Fibroblast of villous mesenchyme (primary cell): ENCODE measurements at regions not wholly inside any gene's neighbourhood (a gene's known extent, or its start where the extent isn't known, plus 50 kb on each side); places are given as distances from the start of the nearest gene placed in this dataset.

Experiments
- DNase-seq: peaks from one replicate; pipeline ENCODE4 v3.0.0-alpha.2; 2010; ENCODE audit warnings: low read depth
- H3K4me3 ChIP-seq: 2 replicates; pipeline ENCODE4 v1.5.1; 2011; ENCODE audit warnings: low read depth, mild to moderate bottlenecking, low read length
- CTCF ChIP-seq: IDR thresholded peaks from 2 replicates; pipeline ENCODE4 v1.5.1; 2012; ENCODE audit warnings: low read depth, mild to moderate bottlenecking, low read length; ENCODE audit not compliant: insufficient read depth

GRCh38 chr4:64895031-64895430 is 485.8 kb upstream of the TECRL start:
- no peak for TF ChIP-seq CTCF
- H3K4me3 ChIP-seq = no peak overlapping the region
- DNase-seq = no peak

DNA sequence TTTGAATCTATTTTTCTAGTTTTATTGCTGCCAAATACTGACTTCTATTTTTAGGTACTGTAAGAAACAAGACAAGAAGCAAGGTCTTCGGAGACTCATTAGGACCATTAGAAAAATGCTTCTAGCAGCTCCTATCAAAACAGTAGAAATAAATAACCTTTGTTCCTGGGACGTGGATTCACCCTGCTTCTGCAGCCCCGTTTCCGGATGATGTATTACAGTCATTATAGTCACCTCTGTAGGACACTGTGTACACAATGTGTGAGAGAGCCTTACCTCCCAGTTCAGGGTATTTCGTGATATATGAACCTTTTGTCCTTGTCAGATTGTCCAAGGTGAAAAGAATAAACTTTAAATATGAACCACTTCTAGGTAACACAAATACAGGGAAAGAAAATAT is 484.0 kb upstream of the TECRL start:
- no peak for DNase-seq
- H3K4me3 ChIP-seq = no peak overlapping the region
- TF ChIP-seq CTCF = no peak

DNA sequence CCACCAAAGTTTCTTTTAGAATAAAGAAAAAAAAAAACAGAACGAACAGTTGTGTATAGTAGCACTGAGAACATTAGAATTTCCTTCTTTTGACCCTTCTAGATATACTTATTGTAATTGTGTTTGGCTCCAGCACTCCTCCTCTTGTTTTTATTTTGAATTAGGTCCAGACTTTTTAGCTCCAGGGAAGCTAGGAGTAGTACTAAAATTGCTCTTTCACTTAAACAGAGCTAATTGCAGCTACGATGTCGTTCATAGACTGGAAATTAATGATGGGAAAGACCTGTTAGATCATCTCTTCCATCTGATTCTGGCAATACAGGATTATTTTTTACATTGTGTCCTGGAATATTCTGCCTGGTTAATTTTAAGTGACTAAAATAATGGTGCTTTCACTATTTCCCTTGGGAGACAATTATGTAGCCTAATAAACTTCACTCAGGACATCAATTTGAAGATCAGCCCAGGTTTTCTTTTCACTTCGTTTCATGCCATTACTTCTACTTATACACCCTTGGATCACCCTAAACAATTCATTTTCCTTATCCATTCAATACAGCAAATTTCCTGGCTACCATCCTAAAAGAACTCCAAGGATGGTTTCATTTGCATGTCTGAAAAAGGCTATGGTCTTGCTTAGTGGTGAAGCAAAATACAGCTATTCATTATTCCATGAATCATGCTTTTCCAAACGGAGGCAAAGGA is 480.8 kb upstream of the TECRL start:
- no peak for DNase-seq
- no peak for TF ChIP-seq CTCF
- H3K4me3 ChIP-seq = no peak overlapping the region

- no peak for DNase-seq
- no peak for TF ChIP-seq CTCF
- no peak overlapping the region for H3K4me3 ChIP-seq
Observed at GRCh38 chr4:64883087-64883807, 474.0 kb upstream of the TECRL start.

GRCh38 chr4:64882311-64883086 is 473.2 kb upstream of the TECRL start:
- H3K4me3 ChIP-seq = no peak overlapping the region
- no peak for TF ChIP-seq CTCF
- DNase-seq = no peak

GRCh38 chr4:64880557-64880956 is 471.3 kb upstream of the TECRL start:
- no peak for DNase-seq
- no peak for TF ChIP-seq CTCF

More at GRCh38 chr4:64880557-64880956, 471.3 kb upstream of the TECRL start:
- no peak overlapping the region for H3K4me3 ChIP-seq
